Heart right ventricle (tissue), 16 donors: ENCODE measurements at regions not wholly inside any gene's neighbourhood (a gene's known extent, or its start where the extent isn't known, plus 50 kb on each side); places are given as distances from the start of the nearest gene placed in this dataset.

Experiments
- ATAC-seq, 8 donors: fragments of 200-7000 bp; cut with Tn5 transposase; one replicate each; pipeline ENCODE4 v1.9.1; 2020; ENCODE audit warnings: mild to moderate bottlenecking in 8 of 8, moderate library complexity in 8 of 8, moderate number of reproducible peaks in 1 of 8
- DNase-seq, 2 donors: peaks; one replicate each; pipeline ENCODE4 v3.0.0-alpha.2; 2020
- H3K27ac ChIP-seq, 10 donors: fragments of 200-600 bp; sonication (generic) in 2 of 10; one replicate each; pipeline versions ENCODE4 v1.5.0 to v1.8.0; 2020 to 2022; ENCODE audit warnings: mild to moderate bottlenecking in 3 of 10
- H3K27me3 ChIP-seq, 7 donors: fragments of 200-600 bp; one replicate each; pipeline ENCODE4 v1.8.0; 2021 to 2022; ENCODE audit warnings: mild to moderate bottlenecking in 2 of 7
- H3K36me3 ChIP-seq, 9 donors: fragments of 200-600 bp; sonication (generic) in 1 of 9; one replicate each; pipeline versions ENCODE4 v1.5.0 to v1.8.0; 2020 to 2022; ENCODE audit warnings: mild to moderate bottlenecking in 2 of 9
- H3K4me1 ChIP-seq, 9 donors: fragments of 200-600 bp; sonication (generic) in 1 of 9; one replicate each; pipeline versions ENCODE4 v1.5.0 to v1.8.0; 2020 to 2022; ENCODE audit warnings: mild to moderate bottlenecking in 4 of 9
- H3K4me3 ChIP-seq, 10 donors: fragments of 200-600 bp; sonication (generic) in 2 of 10; one replicate each; pipeline versions ENCODE4 v1.5.0 to v1.8.0; 2020 to 2022; ENCODE audit warnings: mild to moderate bottlenecking in 7 of 10, moderate library complexity in 2 of 10
- H3K9me3 ChIP-seq, 11 donors: fragments of 200-600 bp in 10 of 11; sonication (generic) in 2 of 11; one replicate each; pipeline versions ENCODE4 v1.5.0 to v1.8.0; 2013 to 2022; ENCODE audit warnings: mild to moderate bottlenecking in 2 of 11, control low read depth in 1 of 11, moderate library complexity in 1 of 11
- WGBS, 2 donors: extraction: QIAGEN DNeasy Blood & Tissue Kit; methylation state at CpG; one replicate each; pipeline ENCODE4 v1.1.7; 2013; ENCODE audit warnings: inconsistent platforms in 1 of 2; 5-methylcytosine and 5-hydroxymethylcytosine counted together
- intact Hi-C, 10 donors: fragments of 100-400 bp; cut with DNase I; formaldehyde crosslinking; loops; one replicate each; pipeline versions ENCODE4 v1.11.1 to v1.14.2; 2022
- TF ChIP-seq, protein P1 (sequence below), 9 donors: fragments of 200-600 bp; sonication (generic) in 2 of 9; IDR thresholded peaks; one replicate each; pipeline versions ENCODE4 v1.5.0 to v1.8.0; 2021 to 2022; ENCODE audit warnings: antibody characterized with exemption in 9 of 9, mild to moderate bottlenecking in 5 of 9, moderate library complexity in 1 of 9
- donor health status: Arrhythmogenic right ventricular cardiomyopathy.
- donor health status: ischemic (EF 13 %, LVEDD 7.1; RV severe dilation, severe dysfunction).
- donor health status: healthy with polysubstance abuse.
- donor health status: DM: no; HTN: yes; CAD: no.
- donor health status: DM: no; HTN: no; CAD: no.
- donor health status: ischemic (EF 25% LVEDD 6.9; RV normal size, moderate dysfunction).
- donor health status: ischemic (EF 25% LVEDD 5.7; RV mildly dilated, moderate dysfunction).
- donor health status: healthy.
- donor health status: DM: yes; HTN: yes; CAD: no.
- donor health status: Ischemic cardiomyopathy.
- donor health status: ischemic (EF 35%, LVEDD 5.7; RV mildly dilated, moderate dysfunction).
- donor health status: nonischemic (EF 11% LVEDD 7.7; RV severe dilation, severe dysfunction).
- donor health status: DM: yes; HTN: yes; CAD: no.
- donor health status: PGD.
- donor health status: ischemic (EF 29% LVEDD 5.4; RV normal size, mild dysfunction).
- donor health status: nonischemic (EF 23%, LVEDD 6.1; RV moderate dilation, normal function).

DNA sequence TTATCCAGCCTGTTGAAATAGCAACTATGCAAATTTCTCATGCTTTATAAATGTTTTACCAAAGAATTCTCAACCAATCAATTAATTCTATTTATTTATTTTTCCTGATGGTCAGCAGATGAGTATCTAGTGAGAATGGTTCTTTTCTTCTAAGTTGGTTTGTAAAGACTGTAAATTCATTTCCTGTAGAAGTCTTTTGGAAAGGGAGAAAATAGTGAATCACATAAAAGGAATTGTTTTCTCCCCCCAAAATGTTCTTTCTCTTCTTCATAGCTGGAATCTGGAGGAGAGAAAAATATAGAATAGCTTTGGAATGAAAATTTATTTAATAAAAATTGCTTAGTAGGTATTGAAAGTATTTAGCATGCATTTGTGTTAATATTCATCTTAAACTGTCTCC is 836.1 kb upstream of the ZEB2 start:
- intact Hi-C loops = no loop called here

DNA sequence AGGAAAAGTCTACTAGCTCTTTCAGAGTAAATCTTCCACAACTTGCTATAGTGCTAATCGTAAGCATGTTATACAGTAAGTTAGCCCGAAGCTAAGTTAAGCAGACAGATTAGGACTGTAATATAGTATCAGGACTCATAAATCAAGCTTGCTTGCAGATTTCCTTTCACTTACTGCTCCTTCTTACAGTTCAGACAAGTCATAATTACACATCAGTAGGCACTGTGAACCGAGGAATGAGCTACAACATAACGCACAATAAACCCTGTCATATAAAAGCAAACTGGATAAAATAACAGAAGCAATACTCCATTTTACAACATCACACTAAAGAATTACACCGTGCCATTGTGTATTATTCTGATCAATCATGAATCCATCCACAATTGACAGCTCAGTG is 832.6 kb upstream of the ZEB2 start:
- WGBS, 2 donors = 84 to 93% methylated on average over 5 of the region's 5 CpGs
- Histone ChIP-seq H3K27me3 (no peaks in the 10 kb centered on the region), H3K36me3 (no peaks in the 10 kb centered on the region), H3K4me3 (no peak overlapping the region), H3K9me3 (no peaks in the 10 kb centered on the region), H3K4me1 (no peaks in the 10 kb centered on the region), H3K27ac (no peak overlapping the region)
- ATAC-seq (no peak), DNase-seq (no peak)
- TF ChIP-seq, protein P1, sequence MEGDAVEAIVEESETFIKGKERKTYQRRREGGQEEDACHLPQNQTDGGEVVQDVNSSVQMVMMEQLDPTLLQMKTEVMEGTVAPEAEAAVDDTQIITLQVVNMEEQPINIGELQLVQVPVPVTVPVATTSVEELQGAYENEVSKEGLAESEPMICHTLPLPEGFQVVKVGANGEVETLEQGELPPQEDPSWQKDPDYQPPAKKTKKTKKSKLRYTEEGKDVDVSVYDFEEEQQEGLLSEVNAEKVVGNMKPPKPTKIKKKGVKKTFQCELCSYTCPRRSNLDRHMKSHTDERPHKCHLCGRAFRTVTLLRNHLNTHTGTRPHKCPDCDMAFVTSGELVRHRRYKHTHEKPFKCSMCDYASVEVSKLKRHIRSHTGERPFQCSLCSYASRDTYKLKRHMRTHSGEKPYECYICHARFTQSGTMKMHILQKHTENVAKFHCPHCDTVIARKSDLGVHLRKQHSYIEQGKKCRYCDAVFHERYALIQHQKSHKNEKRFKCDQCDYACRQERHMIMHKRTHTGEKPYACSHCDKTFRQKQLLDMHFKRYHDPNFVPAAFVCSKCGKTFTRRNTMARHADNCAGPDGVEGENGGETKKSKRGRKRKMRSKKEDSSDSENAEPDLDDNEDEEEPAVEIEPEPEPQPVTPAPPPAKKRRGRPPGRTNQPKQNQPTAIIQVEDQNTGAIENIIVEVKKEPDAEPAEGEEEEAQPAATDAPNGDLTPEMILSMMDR (IDR thresholded peaks at IDR 0.05) = no peak
- intact Hi-C loops = no loop called here

More for the DNA sequence above, 836.1 kb upstream of the ZEB2 start:
- H3K4me3 ChIP-seq = no peak overlapping the region
- TF ChIP-seq, protein P1 (IDR thresholded peaks at IDR 0.05) = no peak
- H3K36me3 ChIP-seq = no peaks in the 10 kb centered on the region
- H3K4me1 ChIP-seq = no peaks in the 10 kb centered on the region
- no peaks in the 10 kb centered on the region for H3K9me3 ChIP-seq
- ATAC-seq = no peak
- no peak overlapping the region for H3K27ac ChIP-seq
- DNase-seq = no peak
- no peaks in the 10 kb centered on the region for H3K27me3 ChIP-seq

DNA sequence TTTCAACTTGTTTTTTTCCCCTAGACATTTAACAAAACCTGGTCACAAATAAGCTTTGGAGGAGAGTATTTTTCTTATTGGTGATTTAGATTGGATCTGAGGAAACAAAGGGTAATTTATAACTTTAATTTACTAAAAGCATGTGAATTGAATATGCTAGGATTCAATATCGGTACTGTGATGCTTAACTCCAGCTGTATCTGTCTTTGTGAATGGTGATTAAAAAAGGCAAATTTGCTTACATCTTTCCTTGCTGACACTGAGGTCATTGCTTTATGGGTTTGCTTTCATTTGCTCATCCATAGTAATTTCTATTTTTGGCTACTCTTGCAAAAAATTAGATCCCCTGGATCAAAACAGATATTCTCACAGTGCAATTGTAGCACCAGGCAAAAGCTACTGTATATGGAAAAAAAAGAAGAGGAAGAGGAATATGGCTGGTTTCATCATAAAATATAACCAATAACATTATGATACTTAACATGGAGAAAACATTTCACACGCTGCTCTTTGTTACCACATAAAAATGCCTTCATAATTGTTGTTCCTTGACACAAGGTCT is 832.0 kb upstream of the ZEB2 start:
- Histone ChIP-seq H3K36me3 (no peaks in the 10 kb centered on the region), H3K27me3 (no peaks in the 10 kb centered on the region), H3K4me1 (no peaks in the 10 kb centered on the region), H3K4me3 (no peak overlapping the region), H3K27ac (no peak overlapping the region), H3K9me3 (no peaks in the 10 kb centered on the region)
- DNase-seq = no peak
- intact Hi-C loops = no loop called here
- TF ChIP-seq, protein P1 (IDR thresholded peaks at IDR 0.05) = no peak
- 88% methylated on average over 2 of the region's 2 CpGs for WGBS, 2 donors
- ATAC-seq = no peak

DNA sequence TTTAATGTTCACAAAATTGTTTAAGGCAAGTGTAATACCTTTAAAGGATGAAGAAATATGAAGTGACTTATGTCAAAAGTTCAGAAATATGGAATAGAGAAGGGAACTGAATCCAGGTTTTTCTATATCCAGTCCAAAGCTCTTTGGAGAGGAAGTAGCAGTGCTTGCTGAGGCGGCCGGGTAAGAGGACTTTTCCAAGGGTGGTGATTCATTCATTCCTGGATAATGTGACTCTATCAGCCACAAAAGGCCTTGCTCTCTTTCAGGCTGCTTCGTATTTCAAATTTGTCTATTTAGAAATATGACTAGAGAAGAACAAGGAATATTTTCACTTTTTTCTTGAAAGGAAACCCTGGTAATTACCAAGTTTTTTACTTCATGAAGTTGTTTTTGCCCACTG is 830.1 kb upstream of the ZEB2 start:
- Histone ChIP-seq H3K9me3 (no peaks in the 10 kb centered on the region), H3K36me3 (no peaks in the 10 kb centered on the region), H3K27ac (peak overlapping the region in 1 of 10 donors; percentile 26), H3K27me3 (no peaks in the 10 kb centered on the region), H3K4me1 (no peaks in the 10 kb centered on the region), H3K4me3 (no peak overlapping the region)
- WGBS, 2 donors = 70 to 86% methylated on average over 3 of the region's 3 CpGs
- TF ChIP-seq, protein P1 (IDR thresholded peaks at IDR 0.05) = no peak
- DNase-seq (no peak), ATAC-seq (no peak)
- intact Hi-C loops = no loop called here
